ENCODE measurements at regions not wholly inside any gene's neighbourhood (a gene's known extent, or its start where the extent isn't known, plus 50 kb on each side); places are given as distances from the start of the nearest gene placed in this dataset.
A peak's percentile ranks its signal among the peaks of the same experiment; 100 is the strongest.

DNA sequence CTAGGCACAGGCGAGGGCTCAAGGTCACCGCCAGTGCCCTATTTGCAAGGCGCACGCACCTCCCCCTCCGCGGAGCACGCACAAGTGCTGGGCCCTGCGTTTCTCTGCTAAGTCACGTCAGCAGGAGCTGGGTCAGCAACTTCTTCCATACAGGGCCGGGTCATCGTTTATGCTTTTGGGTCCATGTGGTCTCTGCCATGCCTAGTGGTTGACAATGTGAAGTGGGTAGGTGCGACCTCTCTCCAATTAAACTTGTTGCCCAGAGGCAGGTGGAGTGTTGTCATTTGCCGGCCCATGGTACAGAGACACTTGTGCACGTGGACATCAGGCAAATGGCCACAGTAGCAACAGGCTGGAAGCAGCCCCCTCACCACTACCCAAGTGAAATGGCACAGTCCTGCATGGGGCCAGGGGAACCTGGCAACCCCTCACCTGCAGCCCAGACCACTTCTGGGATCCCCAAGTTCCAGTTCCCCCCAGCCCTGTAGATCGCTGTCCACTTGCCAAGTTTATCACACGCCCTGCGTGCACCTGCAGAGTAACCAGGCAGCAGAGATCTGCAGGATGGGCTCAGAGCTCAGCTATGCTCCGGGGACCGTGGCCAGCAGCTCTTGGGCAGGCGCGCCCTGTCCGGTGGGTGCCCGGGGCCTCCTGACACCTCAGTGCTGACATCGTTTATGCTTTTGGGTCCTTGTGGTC is 86.1 kb upstream of the PPP2R2D start:
- peak; percentile 24 for DNase-seq (ENCODE audit: low spot score)
- TF ChIP-seq SP5 (CRISPR knock-in tag; IDR thresholded peaks at IDR 0.05; ENCODE audit: borderline replicate concordance, low read depth): no peak
- TF ChIP-seq MYNN (CRISPR knock-in tag; IDR thresholded peaks at IDR 0.05; ENCODE audit: low read depth): no peak
- no peak for TF ChIP-seq ZNF766 (CRISPR knock-in tag; IDR thresholded peaks at IDR 0.05; ENCODE audit: borderline replicate concordance)
- no peak for TF ChIP-seq ZNF598 (CRISPR knock-in tag; IDR thresholded peaks at IDR 0.05; ENCODE audit: borderline replicate concordance)
- TF ChIP-seq ZNF546 (CRISPR knock-in tag; conservative IDR thresholded peaks at IDR 0.05): no peak
- TF ChIP-seq ZNF350 (CRISPR knock-in tag; IDR thresholded peaks at IDR 0.05; ENCODE audit: borderline replicate concordance, low read depth): 0 out of 2 replicates have a peak, but pooled peaks have one; percentile 36
- 0 out of 2 replicates have a peak, but pooled peaks have one; percentile 23 for TF ChIP-seq GABPB1 (CRISPR knock-in tag; IDR thresholded peaks at IDR 0.05)
- TF ChIP-seq ZNF75D (CRISPR knock-in tag; IDR thresholded peaks at IDR 0.05; ENCODE audit: borderline replicate concordance): no peak
- peak; percentile 64 for TF ChIP-seq GATAD2A (CRISPR knock-in tag; IDR thresholded peaks at IDR 0.05)
- TF ChIP-seq NFE2L1 (CRISPR knock-in tag; IDR thresholded peaks at IDR 0.05; ENCODE audit: borderline replicate concordance): no peak
- peak; percentile 51; the same call in 1 of the 2 replicates for TF ChIP-seq PHF21A (CRISPR knock-in tag; IDR thresholded peaks at IDR 0.05)
- no peak for TF ChIP-seq ZNF639 (CRISPR knock-in tag; conservative IDR thresholded peaks at IDR 0.05)
- TF ChIP-seq BCL6 (CRISPR knock-in tag; IDR thresholded peaks at IDR 0.05): 0 out of 2 replicates have a peak, but pooled peaks have one; percentile 20
- no peak for TF ChIP-seq ZMAT5 (CRISPR knock-in tag; IDR thresholded peaks at IDR 0.05; ENCODE audit: borderline replicate concordance, low read depth)
- TF ChIP-seq KLF16 (CRISPR knock-in tag; IDR thresholded peaks at IDR 0.05): no peak
- TF ChIP-seq HMGA1 (CRISPR knock-in tag; conservative IDR thresholded peaks at IDR 0.05): no peak
- TF ChIP-seq, protein P1, sequence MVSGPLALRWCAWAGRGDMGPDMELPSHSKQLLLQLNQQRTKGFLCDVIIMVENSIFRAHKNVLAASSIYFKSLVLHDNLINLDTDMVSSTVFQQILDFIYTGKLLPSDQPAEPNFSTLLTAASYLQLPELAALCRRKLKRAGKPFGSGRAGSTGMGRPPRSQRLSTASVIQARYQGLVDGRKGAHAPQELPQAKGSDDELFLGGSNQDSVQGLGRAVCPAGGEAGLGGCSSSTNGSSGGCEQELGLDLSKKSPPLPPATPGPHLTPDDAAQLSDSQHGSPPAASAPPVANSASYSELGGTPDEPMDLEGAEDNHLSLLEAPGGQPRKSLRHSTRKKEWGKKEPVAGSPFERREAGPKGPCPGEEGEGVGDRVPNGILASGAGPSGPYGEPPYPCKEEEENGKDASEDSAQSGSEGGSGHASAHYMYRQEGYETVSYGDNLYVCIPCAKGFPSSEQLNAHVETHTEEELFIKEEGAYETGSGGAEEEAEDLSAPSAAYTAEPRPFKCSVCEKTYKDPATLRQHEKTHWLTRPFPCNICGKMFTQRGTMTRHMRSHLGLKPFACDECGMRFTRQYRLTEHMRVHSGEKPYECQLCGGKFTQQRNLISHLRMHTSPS (CRISPR knock-in tag; IDR thresholded peaks at IDR 0.05; ENCODE audit: low read depth): peak; percentile 59; the same call in 1 of the 2 replicates
- TF ChIP-seq NR2C2 (CRISPR knock-in tag; IDR thresholded peaks at IDR 0.05; ENCODE audit: borderline replicate concordance): peak; percentile 79
- peak; percentile 32; the same call in 1 of the 2 replicates for TF ChIP-seq SPEN (CRISPR knock-in tag; IDR thresholded peaks at IDR 0.05; ENCODE audit: low read depth)
- no peak; the same call in 1 of the 2 replicates for TF ChIP-seq MYC (CRISPR knock-in tag; IDR thresholded peaks at IDR 0.05; ENCODE audit: borderline replicate concordance)
- no peak for TF ChIP-seq ZNF670 (CRISPR knock-in tag; IDR thresholded peaks at IDR 0.05; ENCODE audit: borderline replicate concordance)
- TF ChIP-seq SAP130 (CRISPR knock-in tag; IDR thresholded peaks at IDR 0.05; ENCODE audit: low read depth): 0 out of 2 replicates have a peak, but pooled peaks have one; percentile 38
- no peak for TF ChIP-seq XRCC5 (optimal IDR thresholded peaks at IDR 0.05; ENCODE audit: low read length)
- TF ChIP-seq POLR2A (IDR thresholded peaks at IDR 0.05; ENCODE audit: insufficient read depth in 1 of 2, low read depth in 2 of 2, low read length in 2 of 2): no peak

More for the DNA sequence above, 86.1 kb upstream of the PPP2R2D start:
- H3K27ac ChIP-seq (ENCODE audit: extremely low read length, insufficient read depth, low read length): no peak overlapping the region
- BruUV-seq (replicated peaks): no TSS peak
- POLR2A ChIA-PET: no interaction called here
- H3K4me2 ChIP-seq (ENCODE audit: low read depth, low read length): 0 out of 2 replicates have a peak overlapping the region, but pooled peaks have one; percentile 20
- FAIRE-seq (no peak), ATAC-seq (peak; percentile 75)
- peaks cover 0 to 40% of the 10 kb centered on the region in 2 experiments; a peak in 3 of 5 replicates for H3K27me3 ChIP-seq (ENCODE audit: control insufficient read depth in 1 of 2, insufficient read depth in 2 of 2, low read length in 2 of 2)
- no peak overlapping the region for H3K4me3 ChIP-seq (replicated peaks in 1 of 3; ENCODE audit: insufficient read depth in 1 of 3, low read depth in 2 of 3, low read length in 3 of 3)
- WGBS (ENCODE audit: low lambda C conversion rate): 42% methylated on average over 16 of the region's 24 CpGs
- in situ Hi-C loops (cut with HindIII; ENCODE audit: extremely low pct_ligation_motif_present, low pct_unique_long_range_greater_than_20kb) (no loop called here), intact Hi-C loops (cut with micrococcal nuclease; ENCODE audit: unreplicated experiment) (no loop called here)
- H3K79me2 ChIP-seq (ENCODE audit: insufficient read depth, low read length): no peaks in the 10 kb centered on the region
- H3K9me3 ChIP-seq (ENCODE audit: low read length): no peaks in the 10 kb centered on the region
- peaks cover 25% of the 10 kb centered on the region for H3K4me1 ChIP-seq (ENCODE audit: insufficient read depth, low read length)
- H3K36me3 ChIP-seq (replicated peaks in 1 of 2; ENCODE audit: control insufficient read depth in 1 of 2, insufficient read depth in 2 of 2, low read length in 2 of 2): no peaks in the 10 kb centered on the region
- H3K9ac ChIP-seq (ENCODE audit: insufficient read depth, low read depth, low read length): no peak overlapping the region
- CTCF ChIA-PET (ENCODE audit: low intra/inter-chr PET ratio, low total read pairs): no interaction called here
- H4K20me1 ChIP-seq (ENCODE audit: insufficient read depth, low read length): no peaks in the 10 kb centered on the region
- no peak overlapping the region for H2AFZ ChIP-seq (ENCODE audit: low read length)
